DND-41 (cell line): ENCODE measurements at regions not wholly inside any gene's neighbourhood (a gene's known extent, or its start where the extent isn't known, plus 50 kb on each side); places are given as distances from the start of the nearest gene placed in this dataset.

ENCODE experiments used
- CTCF ChIP-seq: IDR thresholded peaks from 2 replicates; pipeline ENCODE4 v1.5.1; 2012; ENCODE audit warnings: borderline replicate concordance, low read length, moderate library complexity, mild to moderate bottlenecking; ENCODE audit not compliant: poor library complexity, severe bottlenecking; ENCODE audit errors: extremely low read depth
- EZH2 ChIP-seq: IDR thresholded peaks from 3 replicates; pipeline ENCODE4 v1.6.1; 2012; ENCODE audit warnings: borderline replicate concordance, low read depth, mild to moderate bottlenecking, moderate library complexity, low read length, inconsistent platforms; ENCODE audit not compliant: severe bottlenecking

GRCh38 chr1:38137164-38137563 lies 90.6 kb upstream of the POU3F1 start:
- TF ChIP-seq EZH2 (no peak), CTCF (no peak)
